ENCODE measurements at regions not wholly inside any gene's neighbourhood (a gene's known extent, or its start where the extent isn't known, plus 50 kb on each side); places are given as distances from the start of the nearest gene placed in this dataset.

GRCh38 chr15:93235926-93236780, 147.1 kb upstream of the RGMA start:
- TF ChIP-seq CEBPB (IDR thresholded peaks at IDR 0.05; ENCODE audit: low read depth, low read length) (no peak), CTCF (conservative IDR thresholded peaks at IDR 0.05; ENCODE audit: low read depth, low read length) (no peak), SMC3 (IDR thresholded peaks at IDR 0.05; ENCODE audit: low read depth, low read length) (no peak), FOS (IDR thresholded peaks at IDR 0.05; ENCODE audit: low read depth, low read length) (no peak), POLR2A (IDR thresholded peaks at IDR 0.05; ENCODE audit: low read depth, low read length) (no peak), USF2 (IDR thresholded peaks at IDR 0.05; ENCODE audit: low read depth, low read length) (no peak), BHLHE40 (IDR thresholded peaks at IDR 0.05; ENCODE audit: low read depth, low read length) (no peak), MAFK (IDR thresholded peaks at IDR 0.05; ENCODE audit: low read depth, low read length) (no peak), MAZ (IDR thresholded peaks at IDR 0.05; ENCODE audit: borderline replicate concordance, low read depth, low read length) (no peak), MXI1 (IDR thresholded peaks at IDR 0.05; ENCODE audit: borderline replicate concordance, low read depth, low read length) (no peak), RFX5 (IDR thresholded peaks at IDR 0.05; ENCODE audit: low read depth, low read length) (no peak), ELK1 (IDR thresholded peaks at IDR 0.05; ENCODE audit: borderline replicate concordance, low read depth, low read length) (no peak), CHD1 (IDR thresholded peaks at IDR 0.05; ENCODE audit: low read depth, low read length) (no peak), RAD21 (IDR thresholded peaks at IDR 0.05; ENCODE audit: low read length) (no peak)
